Activated naive CD8-positive, alpha-beta T cell treated with anti-CD3 and anti-CD28 coated beads, Interleukin-2, amount 50 U/mL, for 24 hours (primary cell): ENCODE measurements at regions not wholly inside any gene's neighbourhood (a gene's known extent, or its start where the extent isn't known, plus 50 kb on each side); places are given as distances from the start of the nearest gene placed in this dataset.

Experiments
- ATAC-seq: fragments of 150-1000 bp; cut with Tn5 transposase; one replicate; pipeline ENCODE4 v1.10.0; 2021
- DNase-seq: peaks from one replicate; pipeline ENCODE4 v3.0.0; 2021
- H3K27ac Mint-ChIP-seq: one replicate; pipeline ENCODE4 v1.8.0; 2021; ENCODE audit warnings: mild to moderate bottlenecking, mixed read lengths
- H3K27me3 Mint-ChIP-seq: one replicate; pipeline ENCODE4 v1.8.0; 2021; ENCODE audit warnings: mixed read lengths
- H3K36me3 Mint-ChIP-seq: one replicate; pipeline ENCODE4 v1.8.0; 2021; ENCODE audit warnings: low read depth, mixed read lengths
- H3K4me1 Mint-ChIP-seq: one replicate; pipeline ENCODE4 v1.8.0; 2021; ENCODE audit warnings: mixed read lengths
- H3K4me3 Mint-ChIP-seq: one replicate; pipeline ENCODE4 v1.8.0; 2021; ENCODE audit warnings: mild to moderate bottlenecking, moderate library complexity, mixed read lengths
- H3K9me3 Mint-ChIP-seq: one replicate; pipeline ENCODE4 v1.8.0; 2021; ENCODE audit warnings: mixed read lengths

- Mint-ChIP-seq H3K4me3 (no peak overlapping the region), H3K27ac (no peak overlapping the region), H3K27me3 (peaks cover 11% of the 10 kb centered on the region), H3K4me1 (no peaks in the 10 kb centered on the region), H3K9me3 (peaks cover 7% of the 10 kb centered on the region), H3K36me3 (no peaks in the 10 kb centered on the region)
- DNase-seq (no peak), ATAC-seq (no peak)
Measured at GRCh38 chr10:21230219-21230618, 295.3 kb downstream of the SKIDA1 start.

DNA sequence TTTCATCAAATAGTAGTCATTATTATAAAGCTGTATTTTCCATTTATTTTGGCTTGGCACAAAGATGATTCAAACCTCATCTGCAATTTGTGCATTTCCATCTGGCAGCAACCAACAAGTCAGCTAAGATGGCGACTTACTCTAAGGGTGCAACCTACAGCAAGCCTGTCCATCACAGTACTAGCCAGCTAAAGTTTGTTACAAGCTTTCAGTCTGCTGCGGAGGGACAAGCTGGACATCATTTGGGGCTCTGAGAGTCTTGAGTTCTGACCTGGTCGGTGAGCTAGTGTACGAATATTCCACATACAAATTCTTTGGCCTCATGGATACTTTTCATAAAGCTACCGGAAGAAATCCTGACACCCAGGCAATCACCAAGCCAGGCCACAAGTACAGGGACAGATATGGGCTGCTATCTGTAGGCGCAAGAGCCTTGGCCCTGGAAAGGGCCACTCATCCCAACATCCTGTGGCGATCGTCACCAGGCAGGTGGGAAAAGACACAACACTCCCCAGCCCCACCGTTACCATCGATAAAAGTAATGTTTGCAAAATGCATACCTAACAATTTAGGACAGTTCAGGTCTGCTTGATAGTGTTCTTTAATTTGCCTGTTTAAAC is 307.6 kb downstream of the SKIDA1 start:
- H3K36me3 Mint-ChIP-seq: no peaks in the 10 kb centered on the region

DNA sequence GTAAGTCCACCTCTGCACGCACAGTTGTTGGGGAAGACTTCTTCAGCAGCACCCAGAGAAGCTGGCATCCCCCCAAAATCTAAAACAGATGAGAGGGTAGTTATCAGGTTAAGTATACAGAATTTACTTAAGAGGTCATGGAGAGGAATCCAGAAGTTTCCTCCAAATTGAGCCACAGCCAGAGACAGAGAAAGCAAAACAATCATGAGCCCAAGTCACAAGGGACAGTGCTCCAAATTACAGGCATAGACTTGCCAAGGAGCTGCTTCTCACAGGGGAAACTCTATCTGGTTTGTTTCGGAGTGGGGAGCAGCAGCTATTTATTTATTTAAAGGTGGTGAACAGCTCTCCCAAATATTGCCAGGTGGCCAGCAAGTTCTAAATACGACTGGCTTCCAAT is 308.4 kb downstream of the SKIDA1 start:
- no peaks in the 10 kb centered on the region for H3K9me3 Mint-ChIP-seq
- no peak overlapping the region for H3K27ac Mint-ChIP-seq
- no peaks in the 10 kb centered on the region for H3K36me3 Mint-ChIP-seq
- no peak for DNase-seq
- no peak overlapping the region for H3K4me3 Mint-ChIP-seq
- no peaks in the 10 kb centered on the region for H3K4me1 Mint-ChIP-seq
- H3K27me3 Mint-ChIP-seq: no peaks in the 10 kb centered on the region
- no peak for ATAC-seq

More for the DNA sequence above, 307.6 kb downstream of the SKIDA1 start:
- H3K27me3 Mint-ChIP-seq: no peaks in the 10 kb centered on the region
- no peak overlapping the region for H3K27ac Mint-ChIP-seq
- H3K4me3 Mint-ChIP-seq: no peak overlapping the region
- no peaks in the 10 kb centered on the region for H3K4me1 Mint-ChIP-seq
- DNase-seq: no peak
- no peak for ATAC-seq
- no peaks in the 10 kb centered on the region for H3K9me3 Mint-ChIP-seq

DNA sequence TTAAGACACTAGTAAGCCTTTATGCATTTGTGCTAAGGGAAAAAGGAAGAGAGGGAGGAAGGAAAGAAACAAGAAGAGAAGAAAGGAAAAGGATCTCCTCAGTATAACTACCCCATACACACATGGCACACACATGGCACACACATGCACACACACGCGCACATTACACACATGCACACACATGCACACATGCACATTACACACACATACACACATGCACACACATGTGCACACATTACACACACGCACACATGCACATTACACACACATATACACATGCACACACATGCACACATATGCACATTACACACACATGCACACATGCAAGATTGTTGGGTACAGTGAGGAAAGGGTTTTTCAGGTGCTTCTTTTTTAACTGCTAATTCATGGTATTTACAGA is 311.2 kb downstream of the SKIDA1 start:
- Mint-ChIP-seq H3K4me3 (no peak overlapping the region), H3K4me1 (no peaks in the 10 kb centered on the region), H3K9me3 (peaks cover 4% of the 10 kb centered on the region), H3K27me3 (no peaks in the 10 kb centered on the region), H3K27ac (no peak overlapping the region), H3K36me3 (no peaks in the 10 kb centered on the region)
- no peak for DNase-seq
- ATAC-seq: no peak

GRCh38 chr10:21213381-21213780 is 312.1 kb downstream of the SKIDA1 start:
- no peak for DNase-seq
- peaks cover 4% of the 10 kb centered on the region for H3K9me3 Mint-ChIP-seq
- no peak for ATAC-seq
- H3K27me3 Mint-ChIP-seq: no peaks in the 10 kb centered on the region
- no peak overlapping the region for H3K4me3 Mint-ChIP-seq
- H3K36me3 Mint-ChIP-seq: no peaks in the 10 kb centered on the region
- no peak overlapping the region for H3K27ac Mint-ChIP-seq
- no peaks in the 10 kb centered on the region for H3K4me1 Mint-ChIP-seq

- no peaks in the 10 kb centered on the region for H3K27me3 Mint-ChIP-seq
- H3K4me3 Mint-ChIP-seq: no peak overlapping the region
- DNase-seq (no peak), ATAC-seq (no peak)
- H3K27ac Mint-ChIP-seq: no peak overlapping the region
- peaks cover 6% of the 10 kb centered on the region for H3K9me3 Mint-ChIP-seq
- H3K36me3 Mint-ChIP-seq: no peaks in the 10 kb centered on the region
- no peaks in the 10 kb centered on the region for H3K4me1 Mint-ChIP-seq
Measured at GRCh38 chr10:21212912-21213311, 312.6 kb downstream of the SKIDA1 start.

- DNase-seq (no peak), ATAC-seq (no peak)
- Mint-ChIP-seq H3K9me3 (peaks cover 9% of the 10 kb centered on the region), H3K27ac (no peak overlapping the region), H3K4me3 (no peak overlapping the region), H3K4me1 (no peaks in the 10 kb centered on the region), H3K36me3 (no peaks in the 10 kb centered on the region), H3K27me3 (no peaks in the 10 kb centered on the region)
Measured at GRCh38 chr10:21212348-21212747, 313.1 kb downstream of the SKIDA1 start.

GRCh38 chr10:21209495-21209894 is 312.4 kb upstream of the NEBL start:
- H3K4me3 Mint-ChIP-seq: no peak overlapping the region
- no peaks in the 10 kb centered on the region for H3K4me1 Mint-ChIP-seq
- H3K36me3 Mint-ChIP-seq: no peaks in the 10 kb centered on the region
- ATAC-seq (no peak), DNase-seq (no peak)
- H3K27me3 Mint-ChIP-seq: peaks cover 4% of the 10 kb centered on the region
- H3K9me3 Mint-ChIP-seq: peaks cover 9% of the 10 kb centered on the region
- no peak overlapping the region for H3K27ac Mint-ChIP-seq

- no peak overlapping the region for H3K4me3 Mint-ChIP-seq
- H3K9me3 Mint-ChIP-seq: peaks cover 9% of the 10 kb centered on the region
- no peaks in the 10 kb centered on the region for H3K36me3 Mint-ChIP-seq
- H3K4me1 Mint-ChIP-seq: no peaks in the 10 kb centered on the region
- no peak overlapping the region for H3K27ac Mint-ChIP-seq
- peaks cover 9% of the 10 kb centered on the region for H3K27me3 Mint-ChIP-seq
- ATAC-seq (no peak), DNase-seq (no peak)
Measured at GRCh38 chr10:21208666-21209316, 311.7 kb upstream of the NEBL start.

DNA sequence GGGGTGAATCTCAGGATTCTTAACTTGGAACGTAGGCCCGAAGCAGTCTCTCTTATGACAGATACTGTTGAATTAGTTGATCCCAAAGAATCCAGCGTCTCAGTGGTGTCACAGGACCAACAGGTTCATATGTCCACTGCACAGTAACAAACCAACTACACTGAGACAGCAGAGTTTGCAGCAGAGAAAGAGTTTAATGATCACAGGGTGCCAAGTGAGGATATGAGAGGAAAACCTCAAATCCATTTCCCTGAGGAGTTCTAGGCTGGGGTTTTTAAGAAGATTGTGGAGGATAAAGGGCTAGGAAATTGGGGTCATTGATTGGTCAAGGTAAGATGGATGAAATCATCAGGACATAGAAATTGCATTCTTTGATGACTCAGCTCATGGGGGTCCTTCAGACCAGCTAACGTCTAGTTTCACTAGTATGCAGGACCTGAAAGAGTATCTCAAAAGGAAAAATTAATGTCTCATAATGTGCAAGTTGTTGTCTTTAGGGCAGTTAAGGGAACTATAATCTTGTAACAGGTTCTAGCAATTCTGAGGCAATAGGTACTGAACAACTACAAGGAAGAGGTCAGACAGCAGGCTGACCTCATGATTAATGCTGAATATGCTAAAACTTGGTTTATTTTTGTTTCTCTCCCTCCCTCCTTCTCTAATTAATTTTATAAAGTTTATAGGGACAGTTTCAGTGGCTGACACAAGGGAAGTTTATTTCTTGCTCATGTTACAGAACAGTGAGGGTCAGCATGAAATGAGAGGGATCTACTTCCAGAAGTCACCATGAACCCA is 310.9 kb upstream of the NEBL start:
- no peaks in the 10 kb centered on the region for H3K4me1 Mint-ChIP-seq
- H3K27ac Mint-ChIP-seq: no peak overlapping the region

GRCh38 chr10:21205328-21205727 is 308.2 kb upstream of the NEBL start:
- no peaks in the 10 kb centered on the region for H3K4me1 Mint-ChIP-seq
- H3K4me3 Mint-ChIP-seq: no peak overlapping the region
- H3K27ac Mint-ChIP-seq: no peak overlapping the region
- H3K36me3 Mint-ChIP-seq: no peaks in the 10 kb centered on the region
- peaks cover 11% of the 10 kb centered on the region for H3K27me3 Mint-ChIP-seq
- H3K9me3 Mint-ChIP-seq: peaks cover 5% of the 10 kb centered on the region
- ATAC-seq (no peak), DNase-seq (no peak)

More for the DNA sequence above, 310.9 kb upstream of the NEBL start:
- Mint-ChIP-seq H3K9me3 (peaks cover 9% of the 10 kb centered on the region), H3K36me3 (no peaks in the 10 kb centered on the region), H3K4me3 (no peak overlapping the region), H3K27me3 (peaks cover 9% of the 10 kb centered on the region)
- no peak for DNase-seq
- no peak for ATAC-seq

DNA sequence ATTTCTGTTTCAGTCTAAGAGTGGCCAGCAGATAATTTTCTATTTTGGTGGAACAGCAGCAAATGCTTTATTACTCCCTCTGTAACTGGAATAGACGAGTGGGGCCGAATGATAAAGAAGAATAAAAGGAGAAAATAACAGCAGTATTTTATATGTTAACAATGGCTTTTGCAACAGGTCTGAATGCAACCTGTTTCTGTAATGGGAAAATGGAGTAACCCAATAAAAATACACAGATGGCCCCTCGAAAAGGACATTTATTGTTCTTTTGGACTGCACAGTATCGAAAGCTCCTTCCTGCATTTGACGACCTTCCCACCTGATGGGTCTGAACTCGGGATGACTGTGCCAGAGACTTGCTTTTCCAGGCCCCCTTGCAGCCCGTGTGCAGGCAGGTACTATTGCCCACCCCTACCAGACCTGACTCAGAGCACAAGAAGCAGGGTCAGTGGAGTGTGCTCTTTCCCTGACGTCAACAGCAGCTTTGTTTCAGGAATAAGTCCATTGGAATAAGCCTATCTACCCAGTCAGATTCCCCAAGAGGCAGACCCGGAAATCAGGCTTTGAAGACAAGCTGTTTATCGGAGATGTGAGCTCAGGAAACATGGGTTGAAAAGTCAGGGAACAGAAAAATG is 306.5 kb upstream of the NEBL start:
- Mint-ChIP-seq H3K4me3 (no peak overlapping the region), H3K9me3 (peaks cover 6% of the 10 kb centered on the region), H3K27me3 (peaks cover 11% of the 10 kb centered on the region), H3K4me1 (no peaks in the 10 kb centered on the region), H3K27ac (no peak overlapping the region), H3K36me3 (no peaks in the 10 kb centered on the region)
- no peak for DNase-seq
- ATAC-seq: no peak

- peaks cover 11% of the 10 kb centered on the region for H3K27me3 Mint-ChIP-seq
- H3K4me3 Mint-ChIP-seq: no peak overlapping the region
- no peaks in the 10 kb centered on the region for H3K4me1 Mint-ChIP-seq
- H3K27ac Mint-ChIP-seq: no peak overlapping the region
- H3K36me3 Mint-ChIP-seq: peaks cover 5% of the 10 kb centered on the region
- H3K9me3 Mint-ChIP-seq: peaks cover 10% of the 10 kb centered on the region
- ATAC-seq (no peak), DNase-seq (no peak)
Measured at GRCh38 chr10:21202776-21203462, 305.8 kb upstream of the NEBL start.

DNA sequence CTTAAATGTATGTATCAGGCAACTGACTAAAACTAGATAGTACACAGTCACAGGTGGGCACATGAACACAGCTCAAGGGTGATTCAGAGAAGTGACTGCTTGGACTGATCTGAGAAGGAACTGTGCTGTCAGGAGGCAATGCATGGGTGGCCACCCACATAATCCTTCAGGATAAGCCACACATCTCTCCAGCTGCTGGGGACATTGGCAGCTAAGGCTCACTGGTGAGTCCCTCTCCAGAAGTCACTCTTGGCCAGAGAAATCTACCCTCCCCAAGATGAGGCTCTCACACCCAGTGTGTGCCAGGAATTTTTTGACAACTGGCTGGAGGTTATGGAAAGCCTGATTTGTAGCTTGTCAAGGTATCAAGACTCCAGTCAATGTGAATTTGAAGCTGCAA is 302.4 kb upstream of the NEBL start:
- Mint-ChIP-seq H3K9me3 (peaks cover 14% of the 10 kb centered on the region), H3K36me3 (peaks cover 5% of the 10 kb centered on the region), H3K27ac (no peak overlapping the region), H3K4me3 (no peak overlapping the region), H3K4me1 (no peaks in the 10 kb centered on the region), H3K27me3 (peaks cover 6% of the 10 kb centered on the region)
- DNase-seq (no peak), ATAC-seq (no peak)
